GM19463 (cell line): ENCODE measurements at regions not wholly inside any gene's neighbourhood (a gene's known extent, or its start where the extent isn't known, plus 50 kb on each side); places are given as distances from the start of the nearest gene placed in this dataset.

Source experiments
- ATAC-seq: cut with Tn5 transposase; IDR thresholded peaks from one replicate; pipeline ENCODE4 v1.9.1; 2021; ENCODE audit warnings: mild to moderate bottlenecking, moderate library complexity; ENCODE audit not compliant: unreplicated experiment

GRCh38 chr20:57013217-57013616 is 253.2 kb downstream of the BMP7 start:
- ATAC-seq = no peak

- no peak for ATAC-seq
These were observed 252.7 kb downstream of the BMP7 start for GRCh38 chr20:57013741-57014140.

- no peak for ATAC-seq
These were observed 246.1 kb downstream of the BMP7 start for GRCh38 chr20:57020364-57020763.

GRCh38 chr20:57022306-57022705 is 244.1 kb downstream of the BMP7 start:
- no peak for ATAC-seq

GRCh38 chr20:57023007-57023406 is 243.4 kb downstream of the BMP7 start:
- no peak for ATAC-seq

GRCh38 chr20:57023997-57024396 is 242.4 kb downstream of the BMP7 start:
- ATAC-seq = no peak

GRCh38 chr20:57024849-57025248 is 241.6 kb downstream of the BMP7 start:
- no peak for ATAC-seq

- no peak for ATAC-seq
These were observed 241.2 kb downstream of the BMP7 start for GRCh38 chr20:57025261-57025660.

- no peak for ATAC-seq
These were observed 240.7 kb downstream of the BMP7 start for GRCh38 chr20:57025666-57026224.

GRCh38 chr20:57027777-57028176 is 238.7 kb downstream of the BMP7 start:
- no peak for ATAC-seq

- ATAC-seq = no peak
These were observed 235.5 kb downstream of the BMP7 start for GRCh38 chr20:57030611-57031600.

GRCh38 chr20:57031867-57032355 is 234.5 kb downstream of the BMP7 start:
- ATAC-seq = no peak

GRCh38 chr20:57032847-57033246 is 233.6 kb downstream of the BMP7 start:
- ATAC-seq = no peak

- ATAC-seq = no peak
These were observed 232.4 kb downstream of the BMP7 start for GRCh38 chr20:57034001-57034400.

- ATAC-seq = no peak
These were observed 228.8 kb downstream of the BMP7 start for GRCh38 chr20:57037689-57038088.

GRCh38 chr20:57038608-57039440 is 227.6 kb downstream of the BMP7 start:
- ATAC-seq = no peak

- ATAC-seq = no peak
These were observed 226.0 kb downstream of the BMP7 start for GRCh38 chr20:57040466-57040865.

- no peak for ATAC-seq
These were observed 225.5 kb downstream of the BMP7 start for GRCh38 chr20:57040924-57041323.

GRCh38 chr20:57043091-57043490 is 223.3 kb downstream of the BMP7 start:
- ATAC-seq = no peak

- no peak for ATAC-seq
These were observed 222.7 kb downstream of the BMP7 start for GRCh38 chr20:57043669-57044268.
